ENCODE measurements at regions not wholly inside any gene's neighbourhood (a gene's known extent, or its start where the extent isn't known, plus 50 kb on each side); places are given as distances from the start of the nearest gene placed in this dataset.

DNA sequence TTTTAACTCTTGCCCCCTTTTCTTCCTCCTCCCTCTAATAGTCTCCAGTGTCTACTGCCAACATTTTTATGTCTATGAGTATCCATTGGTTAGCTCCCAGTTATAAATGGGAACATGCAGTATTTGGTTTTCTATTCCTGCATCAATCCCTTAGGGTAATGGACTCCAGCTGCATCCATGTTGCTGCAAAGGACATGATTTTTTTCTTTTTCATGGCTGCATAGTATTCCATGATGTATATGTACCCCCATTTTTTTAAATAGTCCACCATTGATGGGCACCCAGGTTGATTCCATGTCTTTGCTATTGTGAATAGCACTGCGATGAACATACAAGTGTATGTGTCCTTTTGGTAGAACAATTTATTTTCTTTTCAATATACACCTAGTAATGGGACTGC, 993.7 kb downstream of the EFNA5 start:
- TF ChIP-seq CTCF (conservative IDR thresholded peaks at IDR 0.05; ENCODE audit: low read depth, low read length) = no peak
- no peak for TF ChIP-seq POLR2A (IDR thresholded peaks at IDR 0.05; ENCODE audit: low read depth, low read length)
- TF ChIP-seq MAZ (IDR thresholded peaks at IDR 0.05; ENCODE audit: borderline replicate concordance, low read depth, low read length) = no peak
- TF ChIP-seq NFE2L2 (IDR thresholded peaks at IDR 0.05; ENCODE audit: low read depth, low read length) = no peak
- TF ChIP-seq BHLHE40 (IDR thresholded peaks at IDR 0.05; ENCODE audit: low read depth, low read length) = no peak
- TF ChIP-seq RAD21 (IDR thresholded peaks at IDR 0.05; ENCODE audit: low read length) = no peak
- no peak for TF ChIP-seq FOS (IDR thresholded peaks at IDR 0.05; ENCODE audit: low read depth, low read length)
- TF ChIP-seq RFX5 (IDR thresholded peaks at IDR 0.05; ENCODE audit: low read depth, low read length) = no peak
- TF ChIP-seq MXI1 (IDR thresholded peaks at IDR 0.05; ENCODE audit: borderline replicate concordance, low read depth, low read length) = no peak
- no peak for TF ChIP-seq ELK1 (IDR thresholded peaks at IDR 0.05; ENCODE audit: borderline replicate concordance, low read depth, low read length)

All from IMR-90 (cell line).